IMR-90 (cell line): ENCODE measurements at regions not wholly inside any gene's neighbourhood (a gene's known extent, or its start where the extent isn't known, plus 50 kb on each side); places are given as distances from the start of the nearest gene placed in this dataset.

ENCODE experiments used
- ATAC-seq: fragments of 200-7000 bp; cut with Tn5 transposase; 2 replicates; pipeline ENCODE4 v1.9.1; 2020; ENCODE audit warnings: low read depth, mild to moderate bottlenecking, moderate library complexity
- BruUV-seq: library from RNA; stranded (reverse); fragments of 400-500 nt; replicated peaks from 2 replicates; lab custom pipeline; 2021; lab: Mats Ljungman, UMichigan
- CTCF ChIA-PET: fragments of 300-600 bp; formaldehyde crosslinking; extraction: SDS; loops from one replicate; lab custom pipeline; 2021; ENCODE audit warnings: antibody characterized with exemption; lab: Yijun Ruan, JAX
- POLR2A ChIA-PET: fragments of 300-600 bp; sonication (Branson Sonifier 250); formaldehyde crosslinking; loops from one replicate; lab custom pipeline; 2022; ENCODE audit warnings: antibody characterized with exemption; ENCODE audit not compliant: unreplicated experiment; lab: Charles Lee
- DNase-seq: peaks from one replicate; pipeline ENCODE4 v3.0.0; 2013
- H2AFZ ChIP-seq: replicated peaks from 2 replicates; pipeline ENCODE3; 2013; ENCODE audit warnings: low read length, mild to moderate bottlenecking; ENCODE audit not compliant: poor library complexity
- H2AK5ac ChIP-seq: 2 replicates; pipeline ENCODE4 v1.6.1; 2013; ENCODE audit warnings: low read depth, low read length, inconsistent platforms
- H2AK9ac ChIP-seq: replicated peaks from 2 replicates; pipeline ENCODE3; 2013; ENCODE audit warnings: mild to moderate bottlenecking, low read depth, low read length, moderate library complexity; ENCODE audit not compliant: poor library complexity
- H2BK120ac ChIP-seq: 2 replicates; pipeline ENCODE4 v1.6.1; 2013; ENCODE audit warnings: low read depth, low read length, inconsistent platforms
- H2BK15ac ChIP-seq: 3 replicates; pipeline ENCODE4 v1.6.1; 2013; ENCODE audit warnings: low read depth, low read length, inconsistent platforms
- H2BK20ac ChIP-seq: 2 replicates; pipeline ENCODE4 v1.6.1; 2013; ENCODE audit warnings: low read depth, mild to moderate bottlenecking, inconsistent platforms, low read length, moderate library complexity
- H2BK5ac ChIP-seq: 2 replicates; pipeline ENCODE4 v1.6.1; 2013; ENCODE audit warnings: mild to moderate bottlenecking, low read depth, low read length, inconsistent platforms; ENCODE audit not compliant: poor library complexity, severe bottlenecking
- H3K14ac ChIP-seq: replicated peaks from 2 replicates; pipeline ENCODE4 v1.6.1; 2013; ENCODE audit warnings: low read depth, low read length, inconsistent platforms
- H3K18ac ChIP-seq: 2 replicates; pipeline ENCODE4 v1.6.1; 2013; ENCODE audit warnings: low read depth, low read length, control low read depth
- H3K23ac ChIP-seq: 2 replicates; pipeline ENCODE4 v1.6.1; 2013; ENCODE audit warnings: low read depth, low read length, inconsistent platforms
- H3K27ac ChIP-seq: 2 replicates; pipeline ENCODE4 v1.5.1; 2013; ENCODE audit warnings: mild to moderate bottlenecking, control low read depth, low read length; ENCODE audit not compliant: insufficient read depth
- H3K27me3 ChIP-seq: 2 replicates; pipeline ENCODE4 v1.6.1; 2013; ENCODE audit warnings: low read length; ENCODE audit not compliant: control insufficient read depth, insufficient read depth
- H3K36me3 ChIP-seq: 2 replicates; pipeline ENCODE4 v1.6.1; 2013; ENCODE audit warnings: low read length, mixed read lengths; ENCODE audit not compliant: control insufficient read depth, insufficient read depth
- H3K4ac ChIP-seq: 2 replicates; pipeline ENCODE4 v1.6.1; 2013; ENCODE audit warnings: low read depth, low read length, inconsistent platforms
- H3K4me1 ChIP-seq: 2 replicates; pipeline ENCODE4 v1.6.1; 2013; ENCODE audit warnings: low read length, mixed read lengths; ENCODE audit not compliant: control insufficient read depth, insufficient read depth
- H3K4me2 ChIP-seq: 2 replicates; pipeline ENCODE4 v1.6.1; 2013; ENCODE audit warnings: low read depth, mild to moderate bottlenecking, control low read depth, low read length, moderate library complexity
- H3K4me3 ChIP-seq: 2 replicates; pipeline ENCODE4 v1.5.1; 2013; ENCODE audit warnings: low read depth, mild to moderate bottlenecking, control low read depth, low read length, moderate library complexity; ENCODE audit not compliant: insufficient read depth
- H3K56ac ChIP-seq: 2 replicates; pipeline ENCODE4 v1.6.1; 2013; ENCODE audit warnings: low read length, inconsistent platforms; ENCODE audit not compliant: insufficient read depth; ENCODE audit errors: extremely low read depth
- H3K79me1 ChIP-seq, 2 experiments: 2 replicates each; pipeline ENCODE4 v1.6.1; 2013; ENCODE audit warnings: low read length in 2 of 2, inconsistent platforms in 1 of 2, low read depth in 1 of 2
- H3K9ac ChIP-seq: 2 replicates; pipeline ENCODE4 v1.6.1; 2013; ENCODE audit warnings: low read depth, low read length, control low read depth
- H3K9me1 ChIP-seq: 2 replicates; pipeline ENCODE4 v1.6.1; 2013; ENCODE audit warnings: low read length, inconsistent platforms; ENCODE audit not compliant: insufficient read depth
- H3K9me3 ChIP-seq: 2 replicates; pipeline ENCODE4 v1.6.1; 2013; ENCODE audit warnings: low read length; ENCODE audit not compliant: control insufficient read depth, insufficient read depth
- H4K20me1 ChIP-seq: 2 replicates; pipeline ENCODE4 v1.6.1; 2013; ENCODE audit warnings: low read length, inconsistent platforms; ENCODE audit not compliant: insufficient read depth
- H4K5ac ChIP-seq: 2 replicates; pipeline ENCODE4 v1.6.1; 2013; ENCODE audit warnings: mild to moderate bottlenecking, low read depth, low read length, control low read depth
- H4K8ac ChIP-seq, 2 experiments: 2 replicates each; pipeline ENCODE4 v1.6.1; 2013; ENCODE audit warnings: low read depth in 2 of 2, low read length in 2 of 2, control low read depth in 1 of 2, inconsistent platforms in 1 of 2
- H4K91ac ChIP-seq: 2 replicates; pipeline ENCODE4 v1.6.1; 2013; ENCODE audit warnings: low read depth, low read length, inconsistent platforms; ENCODE audit not compliant: insufficient read depth
- BHLHE40 ChIP-seq: fragments of 150-350 bp; IDR thresholded peaks from 2 replicates; pipeline ENCODE4 v1.6.1; 2016; ENCODE audit warnings: mild to moderate bottlenecking, low read depth, low read length
- CEBPB ChIP-seq: IDR thresholded peaks from 2 replicates; pipeline ENCODE4 v1.6.1; 2012; ENCODE audit warnings: low read depth, low read length, improper control_type of control experiment
- CHD1 ChIP-seq: IDR thresholded peaks from 2 replicates; pipeline ENCODE4 v1.6.1; 2012; ENCODE audit warnings: low read depth, low read length, improper control_type of control experiment
- FOS ChIP-seq: fragments of 150-350 bp; IDR thresholded peaks from 2 replicates; pipeline ENCODE4 v1.6.1; 2016; ENCODE audit warnings: low read depth, low read length
- MAFK ChIP-seq: IDR thresholded peaks from 2 replicates; pipeline ENCODE4 v1.6.1; 2012; ENCODE audit warnings: low read depth, low read length, improper control_type of control experiment
- MAZ ChIP-seq: IDR thresholded peaks from 2 replicates; pipeline ENCODE4 v1.6.1; 2012; ENCODE audit warnings: low read depth, mild to moderate bottlenecking, low read length, improper control_type of control experiment, moderate library complexity, borderline replicate concordance
- MXI1 ChIP-seq: IDR thresholded peaks from 2 replicates; pipeline ENCODE4 v1.6.1; 2012; ENCODE audit warnings: low read depth, mild to moderate bottlenecking, low read length, moderate library complexity, borderline replicate concordance
- NFE2L2 ChIP-seq: fragments of 150-350 bp; IDR thresholded peaks from 2 replicates; pipeline ENCODE4 v1.6.1; 2016; ENCODE audit warnings: low read depth, mild to moderate bottlenecking, low read length
- POLR2A ChIP-seq: IDR thresholded peaks from 2 replicates; pipeline ENCODE4 v1.6.1; 2012; ENCODE audit warnings: mild to moderate bottlenecking, low read depth, low read length
- RAD21 ChIP-seq: IDR thresholded peaks from 2 replicates; pipeline ENCODE4 v1.6.1; 2012; ENCODE audit warnings: low read length, improper control_type of control experiment
- RCOR1 ChIP-seq: IDR thresholded peaks from 2 replicates; pipeline ENCODE4 v1.6.1; 2012; ENCODE audit warnings: mild to moderate bottlenecking, low read length, improper control_type of control experiment; ENCODE audit not compliant: insufficient replicate concordance
- RFX5 ChIP-seq: IDR thresholded peaks from 2 replicates; pipeline ENCODE4 v1.8.0; 2012; ENCODE audit warnings: low read depth, mild to moderate bottlenecking, low read length, moderate library complexity
- SMC3 ChIP-seq: fragments of 150-350 bp; IDR thresholded peaks from 2 replicates; pipeline ENCODE4 v1.6.1; 2016; ENCODE audit warnings: low read depth, mild to moderate bottlenecking, antibody characterized with exemption, low read length, moderate library complexity
- WGBS, 2 experiments: methylation state at CpG; one replicate each; pipeline versions ENCODE4 v1.1.5 to v1.1.7; 2013; ENCODE audit warnings: missing lambda C conversion rate in 2 of 2; ENCODE audit not compliant: insufficient read length in 1 of 2; ENCODE audit errors: extremely low coverage in 2 of 2; 5-methylcytosine and 5-hydroxymethylcytosine counted together
- dilution Hi-C: fragments of 300-500 bp; cut with HindIII; formaldehyde crosslinking; loops from one replicate; pipeline ENCODE4 v1.14.3; 2018; ENCODE audit warnings: low sequenced_read_pairs; ENCODE audit not compliant: unreplicated experiment
- in situ Hi-C: fragments of 300-500 bp; cut with MboI; formaldehyde crosslinking; loops from 3 replicates; pipeline ENCODE4 v1.14.3; 2019; ENCODE audit warnings: low sequenced_read_pairs, inconsistent platforms, mixed read lengths
- intact Hi-C: fragments of 100-400 bp; cut with micrococcal nuclease; formaldehyde crosslinking; loops from 2 replicates; pipeline ENCODE4 v1.10.0; 2022
- TF ChIP-seq, protein P1 (sequence below): conservative IDR thresholded peaks from 2 replicates; pipeline ENCODE4 v1.5.1; 2012; ENCODE audit warnings: mild to moderate bottlenecking, low read depth, low read length, improper control_type of control experiment
- TF ChIP-seq, protein P2 (sequence below): fragments of 150-350 bp; IDR thresholded peaks from 2 replicates; pipeline ENCODE4 v1.6.1; 2016; ENCODE audit warnings: low read depth, mild to moderate bottlenecking, low read length, moderate library complexity, borderline replicate concordance

- Histone ChIP-seq H3K9me3 (no peaks in the 10 kb centered on the region), H3K9ac (no peak overlapping the region), H3K4me3 (no peak overlapping the region), H2AFZ (no peak overlapping the region), H4K5ac (no peak overlapping the region), H3K4ac (no peak overlapping the region), H2AK5ac (no peak overlapping the region), H3K4me1 (no peaks in the 10 kb centered on the region), H3K79me1 (no peaks in the 10 kb centered on the region), H3K9me1 (no peaks in the 10 kb centered on the region; the same call in 1 of the 2 replicates), H2BK120ac (no peak overlapping the region), H2BK20ac (no peak overlapping the region), H3K4me2 (no peak overlapping the region), H3K27ac (no peak overlapping the region), H2BK5ac (no peak overlapping the region), H3K18ac (no peak overlapping the region), H3K14ac (0 out of 2 replicates have a peak overlapping the region, but pooled peaks have one; percentile 27), H3K36me3 (no peaks in the 10 kb centered on the region), H4K91ac (no peak overlapping the region), H2AK9ac (no peak overlapping the region), H2BK15ac (no peak overlapping the region), H4K20me1 (no peaks in the 10 kb centered on the region), H4K8ac (no peak overlapping the region), H3K27me3 (no peaks in the 10 kb centered on the region), H3K56ac (no peak overlapping the region), H3K23ac (no peak overlapping the region)
- BruUV-seq: no TSS peak
- CTCF ChIA-PET: no interaction called here
- intact Hi-C loops (no loop called here), in situ Hi-C loops (no loop called here), dilution Hi-C loops (no loop called here)
- POLR2A ChIA-PET: no interaction called here
- no CpG with 5 or more reads among the region's 6 CpGs for WGBS, 2 experiments
- DNase-seq: no peak
- ATAC-seq: no peak
- TF ChIP-seq MXI1: no peak
- TF ChIP-seq MAFK: no peak
- TF ChIP-seq POLR2A: no peak
- TF ChIP-seq, protein P1, sequence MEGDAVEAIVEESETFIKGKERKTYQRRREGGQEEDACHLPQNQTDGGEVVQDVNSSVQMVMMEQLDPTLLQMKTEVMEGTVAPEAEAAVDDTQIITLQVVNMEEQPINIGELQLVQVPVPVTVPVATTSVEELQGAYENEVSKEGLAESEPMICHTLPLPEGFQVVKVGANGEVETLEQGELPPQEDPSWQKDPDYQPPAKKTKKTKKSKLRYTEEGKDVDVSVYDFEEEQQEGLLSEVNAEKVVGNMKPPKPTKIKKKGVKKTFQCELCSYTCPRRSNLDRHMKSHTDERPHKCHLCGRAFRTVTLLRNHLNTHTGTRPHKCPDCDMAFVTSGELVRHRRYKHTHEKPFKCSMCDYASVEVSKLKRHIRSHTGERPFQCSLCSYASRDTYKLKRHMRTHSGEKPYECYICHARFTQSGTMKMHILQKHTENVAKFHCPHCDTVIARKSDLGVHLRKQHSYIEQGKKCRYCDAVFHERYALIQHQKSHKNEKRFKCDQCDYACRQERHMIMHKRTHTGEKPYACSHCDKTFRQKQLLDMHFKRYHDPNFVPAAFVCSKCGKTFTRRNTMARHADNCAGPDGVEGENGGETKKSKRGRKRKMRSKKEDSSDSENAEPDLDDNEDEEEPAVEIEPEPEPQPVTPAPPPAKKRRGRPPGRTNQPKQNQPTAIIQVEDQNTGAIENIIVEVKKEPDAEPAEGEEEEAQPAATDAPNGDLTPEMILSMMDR: no peak
- TF ChIP-seq SMC3: no peak
- no peak for TF ChIP-seq NFE2L2
- no peak for TF ChIP-seq CHD1
- TF ChIP-seq RFX5: no peak
- TF ChIP-seq MAZ: no peak
- TF ChIP-seq, protein P2, sequence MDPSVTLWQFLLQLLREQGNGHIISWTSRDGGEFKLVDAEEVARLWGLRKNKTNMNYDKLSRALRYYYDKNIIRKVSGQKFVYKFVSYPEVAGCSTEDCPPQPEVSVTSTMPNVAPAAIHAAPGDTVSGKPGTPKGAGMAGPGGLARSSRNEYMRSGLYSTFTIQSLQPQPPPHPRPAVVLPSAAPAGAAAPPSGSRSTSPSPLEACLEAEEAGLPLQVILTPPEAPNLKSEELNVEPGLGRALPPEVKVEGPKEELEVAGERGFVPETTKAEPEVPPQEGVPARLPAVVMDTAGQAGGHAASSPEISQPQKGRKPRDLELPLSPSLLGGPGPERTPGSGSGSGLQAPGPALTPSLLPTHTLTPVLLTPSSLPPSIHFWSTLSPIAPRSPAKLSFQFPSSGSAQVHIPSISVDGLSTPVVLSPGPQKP: no peak
- no peak for TF ChIP-seq CEBPB
- TF ChIP-seq BHLHE40: no peak
- no peak for TF ChIP-seq RAD21
- TF ChIP-seq RCOR1: no peak
- no peak for TF ChIP-seq FOS
Observed at GRCh38 chr2:196390243-196391148, 219.1 kb upstream of the STK17B start.
